A673 (cell line): ENCODE measurements at regions not wholly inside any gene's neighbourhood (a gene's known extent, or its start where the extent isn't known, plus 50 kb on each side); places are given as distances from the start of the nearest gene placed in this dataset.
"Not testable (repeated sequence)": the region's sequence is repeated elsewhere in the genome, so short reads cannot be mapped to it uniquely, and the experiment has no call there.

Experiments used
- BruUV-seq: library from RNA; stranded (reverse); fragments of 400-500 nt; replicated peaks from 2 replicates; lab custom pipeline; 2021; lab: Mats Ljungman, UMichigan
- CTCF ChIA-PET: fragments of 300-600 bp; sonication (Branson Sonifier 250); formaldehyde crosslinking; loops from one replicate; lab custom pipeline; 2022; ENCODE audit warnings: antibody characterized with exemption; lab: Charles Lee
- POLR2A ChIA-PET: fragments of 300-600 bp; sonication (Branson Sonifier 250); formaldehyde crosslinking; loops from one replicate; lab custom pipeline; 2022; ENCODE audit warnings: antibody characterized with exemption; ENCODE audit not compliant: low non-redundant PET; lab: Charles Lee
- DNase-seq: peaks from one replicate; pipeline ENCODE4 v3.0.0-alpha.2; 2015; ENCODE audit warnings: low spot score
- H3K27ac ChIP-seq: fragments of 200-600 bp; sonication (generic); 2 replicates; pipeline ENCODE4 v1.5.1; 2016; ENCODE audit warnings: mixed run types, low read depth, mild to moderate bottlenecking, mixed read lengths, antibody characterized with exemption, low read length; ENCODE audit not compliant: poor library complexity, severe bottlenecking
- H3K27me3 ChIP-seq: fragments of 200-600 bp; sonication (generic); replicated peaks from 2 replicates; pipeline ENCODE4 v1.6.1; 2017; ENCODE audit warnings: mixed run types, low read depth, mild to moderate bottlenecking, mixed read lengths, antibody characterized with exemption, low read length; ENCODE audit not compliant: insufficient read depth, poor library complexity
- H3K36me3 ChIP-seq: fragments of 200-600 bp; sonication (generic); 2 replicates; pipeline ENCODE4 v1.6.1; 2016; ENCODE audit warnings: mixed run types, mild to moderate bottlenecking, mixed read lengths, antibody characterized with exemption, low read length; ENCODE audit not compliant: insufficient read depth, poor library complexity, severe bottlenecking
- H3K4me1 ChIP-seq: fragments of 200-600 bp; sonication (generic); 2 replicates; pipeline ENCODE4 v1.6.1; 2017; ENCODE audit warnings: mixed run types, mild to moderate bottlenecking, mixed read lengths, antibody characterized with exemption, low read length; ENCODE audit not compliant: insufficient read depth, poor library complexity, severe bottlenecking
- H3K4me3 ChIP-seq: fragments of 200-600 bp; sonication (generic); 2 replicates; pipeline ENCODE4 v1.5.1; 2016; ENCODE audit warnings: low read depth, mixed run types, mild to moderate bottlenecking, mixed read lengths, low read length; ENCODE audit not compliant: poor library complexity, severe bottlenecking
- H3K9me3 ChIP-seq: fragments of 200-600 bp; sonication (generic); 2 replicates; pipeline ENCODE4 v1.6.1; 2016; ENCODE audit warnings: mixed run types, low read depth, mild to moderate bottlenecking, mixed read lengths, antibody characterized with exemption, low read length; ENCODE audit not compliant: poor library complexity, severe bottlenecking
- EZH2 ChIP-seq: fragments of 200-600 bp; sonication (generic); IDR thresholded peaks from 2 replicates; pipeline ENCODE4 v1.6.1; 2017; ENCODE audit warnings: borderline replicate concordance, low read depth, mild to moderate bottlenecking, mixed read lengths, antibody characterized with exemption, low read length; ENCODE audit not compliant: poor library complexity, severe bottlenecking
- intact Hi-C: fragments of 100-400 bp; cut with micrococcal nuclease; formaldehyde crosslinking; loops from one replicate; pipeline ENCODE4 v1.10.0; 2022; ENCODE audit not compliant: unreplicated experiment
- TF ChIP-seq, protein P1 (sequence below): fragments of 300-800, 200-600 bp; sonication (generic); conservative IDR thresholded peaks from 2 replicates; pipeline ENCODE4 v1.5.1; 2017; ENCODE audit warnings: low read depth, mild to moderate bottlenecking, antibody characterized with exemption, low read length, moderate library complexity, mixed read lengths

DNA sequence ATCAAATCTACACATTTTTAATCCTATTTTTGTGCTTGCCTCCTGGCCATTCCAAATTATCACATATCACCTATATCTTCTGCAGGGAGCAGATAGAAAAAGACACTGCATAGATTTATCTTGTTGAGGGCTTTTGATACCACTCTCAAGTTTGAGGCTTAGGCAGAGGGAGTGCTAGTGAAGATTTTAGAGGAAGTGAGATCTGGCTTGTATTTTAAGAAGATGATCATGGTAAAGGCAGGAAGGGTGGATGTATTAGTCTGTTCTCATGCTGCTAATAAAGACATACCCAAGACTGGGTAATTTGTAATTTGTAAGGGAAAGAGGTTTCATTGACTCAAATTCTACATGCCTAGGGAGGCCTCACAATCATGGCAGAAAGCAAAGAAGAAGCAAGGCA is 220.9 kb upstream of the TUT7 start:
- Histone ChIP-seq H3K27me3 (no peaks in the 10 kb centered on the region), H3K27ac (no peak overlapping the region), H3K4me1 (peaks cover 20% of the 10 kb centered on the region), H3K9me3 (no peaks in the 10 kb centered on the region), H3K4me3 (no peak overlapping the region), H3K36me3 (no peaks in the 10 kb centered on the region)
- ChIA-PET CTCF (no interaction called here), POLR2A (no interaction called here)
- BruUV-seq, result no TSS peak
- intact Hi-C loops, result no loop called here
- TF ChIP-seq, protein P1, sequence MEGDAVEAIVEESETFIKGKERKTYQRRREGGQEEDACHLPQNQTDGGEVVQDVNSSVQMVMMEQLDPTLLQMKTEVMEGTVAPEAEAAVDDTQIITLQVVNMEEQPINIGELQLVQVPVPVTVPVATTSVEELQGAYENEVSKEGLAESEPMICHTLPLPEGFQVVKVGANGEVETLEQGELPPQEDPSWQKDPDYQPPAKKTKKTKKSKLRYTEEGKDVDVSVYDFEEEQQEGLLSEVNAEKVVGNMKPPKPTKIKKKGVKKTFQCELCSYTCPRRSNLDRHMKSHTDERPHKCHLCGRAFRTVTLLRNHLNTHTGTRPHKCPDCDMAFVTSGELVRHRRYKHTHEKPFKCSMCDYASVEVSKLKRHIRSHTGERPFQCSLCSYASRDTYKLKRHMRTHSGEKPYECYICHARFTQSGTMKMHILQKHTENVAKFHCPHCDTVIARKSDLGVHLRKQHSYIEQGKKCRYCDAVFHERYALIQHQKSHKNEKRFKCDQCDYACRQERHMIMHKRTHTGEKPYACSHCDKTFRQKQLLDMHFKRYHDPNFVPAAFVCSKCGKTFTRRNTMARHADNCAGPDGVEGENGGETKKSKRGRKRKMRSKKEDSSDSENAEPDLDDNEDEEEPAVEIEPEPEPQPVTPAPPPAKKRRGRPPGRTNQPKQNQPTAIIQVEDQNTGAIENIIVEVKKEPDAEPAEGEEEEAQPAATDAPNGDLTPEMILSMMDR, result no peak
- TF ChIP-seq EZH2, result no peak
- no peak for DNase-seq

DNA sequence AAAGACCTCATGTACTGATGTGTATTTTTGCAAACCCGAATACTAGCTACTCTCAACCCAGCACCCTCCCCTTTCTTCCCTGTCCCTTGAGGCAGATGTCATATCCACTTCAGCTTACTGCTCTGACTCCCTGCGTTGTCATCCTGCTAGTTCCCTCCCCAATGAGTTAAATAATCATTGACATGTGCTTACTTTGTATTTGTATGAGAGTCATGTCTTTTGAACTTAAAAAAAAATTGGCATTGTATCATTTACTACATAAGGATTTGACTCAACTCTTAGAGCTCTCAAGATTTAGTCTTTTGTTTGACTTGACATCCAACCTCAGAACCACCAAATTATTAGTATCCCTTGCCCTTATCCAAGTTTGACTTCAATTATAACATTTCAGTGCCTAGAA is 219.7 kb upstream of the TUT7 start:
- no TSS peak for BruUV-seq
- ChIA-PET POLR2A (no interaction called here), CTCF (no interaction called here)
- peaks cover 15% of the 10 kb centered on the region for H3K4me1 ChIP-seq
- no peak for DNase-seq
- TF ChIP-seq, protein P1, result no peak
- TF ChIP-seq EZH2, result no peak
- intact Hi-C loops, result no loop called here
- no peak overlapping the region for H3K27ac ChIP-seq
- H3K36me3 ChIP-seq, result no peaks in the 10 kb centered on the region
- no peaks in the 10 kb centered on the region for H3K9me3 ChIP-seq
- no peak overlapping the region for H3K4me3 ChIP-seq
- H3K27me3 ChIP-seq, result no peaks in the 10 kb centered on the region

DNA sequence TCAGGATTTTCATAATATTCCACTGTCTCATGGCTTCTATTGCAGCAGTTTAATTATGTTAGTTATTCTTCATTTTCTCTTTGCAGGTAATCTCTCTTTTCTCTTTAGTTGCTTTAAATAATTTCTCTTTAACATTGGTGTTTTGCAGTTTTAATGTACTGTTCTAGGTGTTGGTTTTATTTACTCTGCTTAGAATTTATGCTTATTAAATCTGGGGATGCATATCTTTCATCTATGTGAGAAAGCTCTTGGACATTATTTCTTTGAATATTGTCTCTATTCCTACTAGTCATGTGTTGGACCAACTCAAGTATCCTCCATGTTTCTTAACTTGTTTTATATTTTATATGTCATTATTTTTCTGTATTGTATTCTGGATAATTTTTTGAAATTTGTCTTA is 218.7 kb upstream of the TUT7 start:
- intact Hi-C loops, result no loop called here
- H3K4me3 ChIP-seq, result no peak overlapping the region
- peaks cover 13% of the 10 kb centered on the region for H3K4me1 ChIP-seq
- H3K27ac ChIP-seq, result no peak overlapping the region
- BruUV-seq, result no TSS peak
- no peak for TF ChIP-seq EZH2
- TF ChIP-seq, protein P1, result no peak
- H3K27me3 ChIP-seq, result no peaks in the 10 kb centered on the region
- ChIA-PET POLR2A (no interaction called here), CTCF (no interaction called here)
- H3K9me3 ChIP-seq, result no peaks in the 10 kb centered on the region
- DNase-seq, result no peak
- H3K36me3 ChIP-seq, result no peaks in the 10 kb centered on the region

DNA sequence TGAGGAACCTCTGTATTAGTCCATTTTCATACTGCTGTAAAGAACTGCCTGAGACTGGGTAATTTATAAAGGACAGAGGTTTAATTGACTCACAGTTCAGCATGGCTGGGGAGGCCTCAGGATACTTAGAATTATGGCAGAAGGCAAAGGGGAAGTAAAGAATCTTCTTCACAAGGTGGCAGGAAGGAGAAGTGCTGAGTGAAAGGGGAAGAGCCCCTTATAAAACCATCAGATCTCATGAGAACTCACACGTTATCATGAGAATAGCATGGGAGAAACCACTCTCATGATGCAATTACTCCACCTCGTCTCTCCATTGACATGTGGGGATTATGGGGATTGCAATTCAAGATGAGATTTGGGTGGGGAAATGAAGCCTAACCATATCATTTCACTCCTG is 211.4 kb upstream of the TUT7 start:
- H3K36me3 ChIP-seq, H3K27me3 ChIP-seq, intact Hi-C loops, POLR2A ChIA-PET, H3K9me3 ChIP-seq, H3K4me3 ChIP-seq, BruUV-seq, H3K27ac ChIP-seq, DNase-seq, CTCF ChIA-PET: not testable (repeated sequence)
- H3K4me1 ChIP-seq, result peaks cover 16% of the 10 kb centered on the region
